ENCODE measurements at regions not wholly inside any gene's neighbourhood (a gene's known extent, or its start where the extent isn't known, plus 50 kb on each side); places are given as distances from the start of the nearest gene placed in this dataset.
A peak's percentile ranks its signal among the peaks of the same experiment; 100 is the strongest.
"Not testable (repeated sequence)": the region's sequence is repeated elsewhere in the genome, so short reads cannot be mapped to it uniquely, and the experiment has no call there.

DNA sequence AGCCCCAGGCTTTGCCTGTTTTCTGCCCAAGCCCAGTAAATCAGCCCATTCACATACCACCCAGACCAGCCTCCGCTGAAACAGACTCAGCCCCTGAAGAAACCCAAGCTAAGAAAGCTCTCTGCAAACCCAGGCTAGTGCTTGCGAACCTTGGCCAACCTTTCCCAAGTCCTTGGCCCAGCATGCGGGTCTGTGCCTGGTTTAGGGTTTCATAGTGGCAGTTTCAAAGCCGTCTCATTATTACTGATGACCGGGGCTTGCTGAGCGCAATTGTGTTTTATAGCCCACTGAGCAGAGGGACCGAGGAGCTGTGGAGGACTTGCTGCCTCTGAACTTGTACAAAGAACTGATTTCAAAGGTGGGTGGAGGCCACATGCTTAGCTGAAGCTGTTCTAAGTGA lies 584.3 kb downstream of the BNC2 start:
- DNase-seq (no peak), ATAC-seq (no peak)
- H3K9me3 ChIP-seq (ENCODE audit: control insufficient read depth, low read length) = no peaks in the 10 kb centered on the region
- 92% methylated on average over 7 of the region's 7 CpGs for WGBS
- no peaks in the 10 kb centered on the region for H3K27me3 ChIP-seq (ENCODE audit: control insufficient read depth, insufficient read depth)
- H3K27ac ChIP-seq (ENCODE audit: low read length) = no peak overlapping the region
- H3K4me3 ChIP-seq (ENCODE audit: low read length) = no peak overlapping the region
- no peaks in the 10 kb centered on the region for H3K4me1 ChIP-seq (ENCODE audit: control insufficient read depth, insufficient read depth, low read length)
- intact Hi-C loops (cut with DNase I) = no loop called here

DNA sequence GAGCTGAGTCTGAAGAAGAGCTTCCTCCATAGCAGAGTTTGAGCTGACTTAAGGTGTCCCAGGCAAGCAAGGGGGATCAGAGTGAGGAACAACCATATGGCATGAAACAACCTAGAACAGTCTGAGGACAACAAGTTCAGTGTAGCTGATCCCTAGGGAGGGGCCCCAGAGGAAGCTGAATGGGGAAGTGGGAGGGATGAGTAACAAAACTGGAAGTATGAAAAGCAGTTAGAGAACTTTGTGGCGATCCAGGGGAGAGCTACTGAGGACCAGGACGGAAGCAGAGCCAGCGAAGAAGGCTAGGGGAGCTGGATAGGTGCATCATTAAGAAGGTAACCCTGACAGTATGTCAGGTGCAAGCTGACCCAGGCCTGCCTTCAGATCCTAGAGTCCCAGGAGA lies 580.8 kb downstream of the BNC2 start:
- intact Hi-C loops (cut with DNase I) = no loop called here
- no peaks in the 10 kb centered on the region for H3K27me3 ChIP-seq (ENCODE audit: control insufficient read depth, insufficient read depth)
- no peak for DNase-seq
- WGBS = 77% methylated on average over 3 of the region's 3 CpGs
- H3K4me3 ChIP-seq (ENCODE audit: low read length) = no peak overlapping the region
- no peaks in the 10 kb centered on the region for H3K9me3 ChIP-seq (ENCODE audit: control insufficient read depth, low read length)
- no peaks in the 10 kb centered on the region for H3K4me1 ChIP-seq (ENCODE audit: control insufficient read depth, insufficient read depth, low read length)
- ATAC-seq = peak; percentile 66 to 69
- no peak overlapping the region for H3K27ac ChIP-seq (ENCODE audit: low read length)

DNA sequence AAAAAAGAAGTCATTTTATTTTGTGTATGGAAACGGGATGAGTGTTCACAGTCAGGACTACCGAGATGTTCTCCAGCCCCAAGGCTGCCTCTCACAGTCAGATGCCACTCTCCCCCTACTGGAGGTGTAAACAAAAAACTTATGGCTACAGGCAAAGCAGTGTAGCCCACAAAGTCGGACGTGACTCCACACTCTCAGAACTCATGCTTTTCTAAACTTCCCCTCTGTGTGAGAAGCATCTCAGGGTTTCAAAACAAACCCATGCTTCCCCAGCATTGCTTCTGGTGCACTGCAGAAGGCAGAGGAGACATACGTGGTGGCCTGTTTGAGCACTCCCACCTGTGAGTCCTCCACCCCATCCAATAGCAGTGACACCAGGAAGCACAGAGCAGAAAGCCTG lies 580.3 kb downstream of the BNC2 start:
- no peak overlapping the region for H3K4me3 ChIP-seq (ENCODE audit: low read length)
- ATAC-seq (peak in 1 of 2 donors; percentile 41), DNase-seq (no peak)
- H3K9me3 ChIP-seq (ENCODE audit: control insufficient read depth, low read length) = no peaks in the 10 kb centered on the region
- intact Hi-C loops (cut with DNase I) = no loop called here
- H3K4me1 ChIP-seq (ENCODE audit: control insufficient read depth, insufficient read depth, low read length) = no peaks in the 10 kb centered on the region
- 68% methylated on average over 5 of the region's 5 CpGs for WGBS
- H3K27ac ChIP-seq (ENCODE audit: low read length) = no peak overlapping the region
- H3K27me3 ChIP-seq (ENCODE audit: control insufficient read depth, insufficient read depth) = no peaks in the 10 kb centered on the region

GRCh38 chr9:16291921-16292320 lies 578.5 kb downstream of the BNC2 start:
- Histone ChIP-seq H3K4me3 (ENCODE audit: low read length) (no peak overlapping the region), H3K9me3 (ENCODE audit: control insufficient read depth, low read length) (no peaks in the 10 kb centered on the region), H3K27me3 (ENCODE audit: control insufficient read depth, insufficient read depth) (no peaks in the 10 kb centered on the region), H3K4me1 (ENCODE audit: control insufficient read depth, insufficient read depth, low read length) (no peaks in the 10 kb centered on the region), H3K27ac (ENCODE audit: low read length) (no peak overlapping the region)
- intact Hi-C loops (cut with DNase I) = no loop called here
- DNase-seq (no peak), ATAC-seq (no peak)
- WGBS = 92% methylated on average over 4 of the region's 4 CpGs

DNA sequence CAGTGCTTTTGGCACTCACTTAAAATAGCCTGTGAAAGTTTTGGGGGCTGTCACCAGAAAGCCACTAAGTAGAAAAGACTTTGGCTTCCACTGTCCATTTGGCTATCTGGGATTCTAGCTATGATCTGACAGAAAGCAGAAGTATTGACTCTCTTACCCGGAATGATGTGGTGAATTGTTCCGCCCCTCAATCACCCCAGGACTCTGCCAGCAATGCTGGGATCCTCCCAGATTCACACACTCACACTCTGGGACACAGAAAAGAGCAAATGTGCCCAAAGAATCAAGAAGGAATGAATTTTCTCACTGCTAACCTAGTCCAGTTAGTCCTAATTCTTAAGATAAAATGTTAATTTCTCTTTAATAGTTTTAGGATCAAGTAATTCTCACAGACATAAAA lies 576.9 kb downstream of the BNC2 start:
- intact Hi-C loops (cut with DNase I) = no loop called here
- H3K27ac ChIP-seq (ENCODE audit: low read length) = no peak overlapping the region
- H3K4me1 ChIP-seq (ENCODE audit: control insufficient read depth, insufficient read depth, low read length) = no peaks in the 10 kb centered on the region
- H3K4me3 ChIP-seq (ENCODE audit: low read length) = no peak overlapping the region
- H3K27me3 ChIP-seq (ENCODE audit: control insufficient read depth, insufficient read depth) = no peaks in the 10 kb centered on the region
- peak; percentile 57 to 61 for ATAC-seq
- peak in 1 of 3 donors; percentile 60 for DNase-seq
- 36% methylated on average over 2 of the region's 2 CpGs for WGBS
- no peaks in the 10 kb centered on the region for H3K9me3 ChIP-seq (ENCODE audit: control insufficient read depth, low read length)

GRCh38 chr9:16294133-16294770 lies 576.2 kb downstream of the BNC2 start:
- ATAC-seq (peak in 1 of 2 donors; percentile 28), DNase-seq (no peak)
- WGBS = 56% methylated on average over 7 of the region's 7 CpGs
- Histone ChIP-seq H3K4me3 (ENCODE audit: low read length) (no peak overlapping the region), H3K27me3 (ENCODE audit: control insufficient read depth, insufficient read depth) (no peaks in the 10 kb centered on the region), H3K9me3 (ENCODE audit: control insufficient read depth, low read length) (no peaks in the 10 kb centered on the region), H3K4me1 (ENCODE audit: control insufficient read depth, insufficient read depth, low read length) (no peaks in the 10 kb centered on the region), H3K27ac (ENCODE audit: low read length) (no peak overlapping the region)
- intact Hi-C loops (cut with DNase I) = no loop called here

DNA sequence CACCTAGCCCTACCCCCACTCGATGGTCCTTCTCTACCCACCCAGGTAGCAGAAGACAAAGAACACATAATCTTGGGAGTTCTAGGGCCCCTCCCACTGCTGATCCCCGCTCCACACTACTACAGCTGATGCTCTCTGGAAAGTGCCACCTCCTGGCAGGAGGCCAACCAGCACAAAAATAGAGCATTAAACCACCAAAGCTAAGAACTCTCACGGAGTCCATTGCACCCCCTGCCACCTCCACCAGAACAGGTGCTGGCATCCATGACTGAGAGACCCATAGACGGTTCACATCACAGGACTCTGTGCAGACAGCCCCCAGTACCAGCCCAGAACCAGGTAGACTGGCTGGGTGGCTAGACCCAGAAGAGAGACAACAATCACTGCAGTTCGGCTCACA lies 575.5 kb downstream of the BNC2 start:
- H3K27me3 ChIP-seq (ENCODE audit: control insufficient read depth, insufficient read depth); H3K4me1 ChIP-seq (ENCODE audit: control insufficient read depth, insufficient read depth, low read length); H3K4me3 ChIP-seq (ENCODE audit: low read length); DNase-seq; H3K27ac ChIP-seq (ENCODE audit: low read length); H3K9me3 ChIP-seq (ENCODE audit: control insufficient read depth, low read length); intact Hi-C loops (cut with DNase I); ATAC-seq: not testable (repeated sequence)
- 75% methylated on average over 5 of the region's 5 CpGs for WGBS

- H3K4me1 ChIP-seq (ENCODE audit: control insufficient read depth, insufficient read depth, low read length); ATAC-seq; H3K27ac ChIP-seq (ENCODE audit: low read length); intact Hi-C loops (cut with DNase I); DNase-seq; H3K9me3 ChIP-seq (ENCODE audit: control insufficient read depth, low read length); H3K4me3 ChIP-seq (ENCODE audit: low read length); H3K27me3 ChIP-seq (ENCODE audit: control insufficient read depth, insufficient read depth): not testable (repeated sequence)
- 84% methylated on average over 3 of the region's 3 CpGs for WGBS
These were observed 571.1 kb downstream of the BNC2 start for GRCh38 chr9:16299368-16299767.

GRCh38 chr9:16303506-16303905 lies 567.0 kb downstream of the BNC2 start:
- Histone ChIP-seq H3K4me1 (ENCODE audit: control insufficient read depth, insufficient read depth, low read length) (no peaks in the 10 kb centered on the region), H3K27me3 (ENCODE audit: control insufficient read depth, insufficient read depth) (no peaks in the 10 kb centered on the region), H3K4me3 (ENCODE audit: low read length) (no peak overlapping the region), H3K27ac (ENCODE audit: low read length) (no peak overlapping the region), H3K9me3 (ENCODE audit: control insufficient read depth, low read length) (no peaks in the 10 kb centered on the region)
- no peak for DNase-seq
- no peak for ATAC-seq
- intact Hi-C loops (cut with DNase I) = no loop called here
- 85% methylated on average over 6 of the region's 6 CpGs for WGBS

DNA sequence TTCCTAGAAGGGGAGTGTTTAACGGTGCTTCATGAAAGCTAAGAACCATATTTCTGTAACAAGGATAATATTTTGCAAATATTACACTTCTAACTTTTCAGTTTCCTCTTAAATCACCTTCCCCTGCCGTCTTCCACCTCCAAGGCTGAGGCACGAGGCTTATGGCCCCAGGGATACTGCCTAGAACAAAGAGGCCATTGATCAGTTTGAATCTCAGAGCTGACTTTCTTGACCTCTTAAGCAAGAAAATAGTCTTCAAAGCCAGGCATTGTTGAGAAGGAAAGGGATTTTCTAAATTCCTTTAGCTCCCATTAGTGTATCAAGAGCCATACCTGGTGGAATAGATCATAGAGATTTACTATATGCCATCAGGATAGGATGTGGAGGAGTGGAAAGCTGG lies 566.2 kb downstream of the BNC2 start:
- H3K27me3 ChIP-seq (ENCODE audit: control insufficient read depth, insufficient read depth) = no peaks in the 10 kb centered on the region
- H3K4me1 ChIP-seq (ENCODE audit: control insufficient read depth, insufficient read depth, low read length) = peaks cover 2% of the 10 kb centered on the region
- ATAC-seq (no peak), DNase-seq (no peak)
- WGBS = 48% methylated on average over 3 of the region's 3 CpGs
- no peaks in the 10 kb centered on the region for H3K9me3 ChIP-seq (ENCODE audit: control insufficient read depth, low read length)
- intact Hi-C loops (cut with DNase I) = no loop called here
- H3K4me3 ChIP-seq (ENCODE audit: low read length) = no peak overlapping the region
- no peak overlapping the region for H3K27ac ChIP-seq (ENCODE audit: low read length)

DNA sequence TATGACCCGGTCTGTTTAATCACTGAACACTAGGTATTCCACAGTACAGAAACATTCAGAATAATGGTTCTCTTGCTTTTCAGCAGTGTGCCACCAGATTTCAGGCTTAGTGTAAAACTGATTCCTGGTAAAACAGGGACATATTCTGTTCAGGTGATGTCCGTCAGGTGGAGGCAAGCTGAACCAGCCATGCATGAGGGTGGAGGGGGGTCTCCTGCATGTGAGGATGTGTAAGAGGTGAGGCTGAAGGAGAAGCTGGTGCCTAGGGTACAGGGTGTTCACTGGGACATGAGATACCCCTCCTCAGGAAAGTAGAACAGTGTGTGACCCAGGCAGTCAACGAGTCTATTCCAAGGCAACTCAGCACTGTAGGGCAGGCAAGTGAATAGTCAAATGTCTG lies 563.9 kb downstream of the BNC2 start:
- DNase-seq (no peak), ATAC-seq (no peak)
- 84% methylated on average over 3 of the region's 3 CpGs for WGBS
- no peak overlapping the region for H3K4me3 ChIP-seq (ENCODE audit: low read length)
- peaks cover 2% of the 10 kb centered on the region for H3K4me1 ChIP-seq (ENCODE audit: control insufficient read depth, insufficient read depth, low read length)
- H3K27me3 ChIP-seq (ENCODE audit: control insufficient read depth, insufficient read depth) = no peaks in the 10 kb centered on the region
- no peaks in the 10 kb centered on the region for H3K9me3 ChIP-seq (ENCODE audit: control insufficient read depth, low read length)
- intact Hi-C loops (cut with DNase I) = no loop called here
- no peak overlapping the region for H3K27ac ChIP-seq (ENCODE audit: low read length)

DNA sequence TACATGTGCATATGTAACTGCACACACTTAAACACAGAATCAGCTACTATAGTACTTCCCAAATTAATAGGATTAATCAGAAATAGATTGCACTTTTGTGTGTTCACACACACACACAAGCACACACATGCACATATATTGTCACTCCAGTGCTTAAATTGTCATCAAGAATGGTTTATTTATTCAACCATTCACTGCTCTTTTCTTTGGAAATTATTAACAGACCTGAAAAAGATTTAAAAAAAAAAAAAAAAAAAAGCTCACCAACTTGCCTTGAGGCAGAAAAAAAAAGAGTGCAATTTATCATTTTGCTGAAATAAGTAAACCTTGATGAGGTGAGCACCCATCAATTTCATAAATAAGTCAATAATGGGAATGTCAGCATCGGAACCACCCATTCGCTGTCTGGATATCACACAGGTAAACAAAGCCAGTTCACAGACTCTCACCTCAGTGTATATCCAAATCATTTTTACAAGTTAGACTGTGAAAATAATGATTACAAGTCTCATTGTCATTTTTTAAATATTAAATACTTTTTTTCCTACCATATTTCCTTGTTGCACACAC lies 562.8 kb downstream of the BNC2 start:
- intact Hi-C loops (cut with DNase I) = no loop called here
- DNase-seq (no peak), ATAC-seq (no peak)
- Histone ChIP-seq H3K4me1 (ENCODE audit: control insufficient read depth, insufficient read depth, low read length) (peaks cover 2% of the 10 kb centered on the region), H3K27ac (ENCODE audit: low read length) (no peak overlapping the region), H3K4me3 (ENCODE audit: low read length) (no peak overlapping the region), H3K9me3 (ENCODE audit: control insufficient read depth, low read length) (no peaks in the 10 kb centered on the region), H3K27me3 (ENCODE audit: control insufficient read depth, insufficient read depth) (no peaks in the 10 kb centered on the region)
- WGBS = 97% methylated on average over 2 of the region's 2 CpGs

All from right cardiac atrium (tissue), 5 donors.